VCaP (cell line): ENCODE measurements at regions not wholly inside any gene's neighbourhood (a gene's known extent, or its start where the extent isn't known, plus 50 kb on each side); places are given as distances from the start of the nearest gene placed in this dataset.

ENCODE experiments used
- H3K27ac ChIP-seq: fragments of 450-650 bp; 2 replicates; pipeline ENCODE4 v1.5.1; 2017
- TF ChIP-seq, protein P1 (sequence below): fragments of 450-650 bp; conservative IDR thresholded peaks from 2 replicates; pipeline ENCODE4 v1.5.1; 2017; ENCODE audit warnings: mild to moderate bottlenecking, moderate library complexity

- TF ChIP-seq, protein P1, sequence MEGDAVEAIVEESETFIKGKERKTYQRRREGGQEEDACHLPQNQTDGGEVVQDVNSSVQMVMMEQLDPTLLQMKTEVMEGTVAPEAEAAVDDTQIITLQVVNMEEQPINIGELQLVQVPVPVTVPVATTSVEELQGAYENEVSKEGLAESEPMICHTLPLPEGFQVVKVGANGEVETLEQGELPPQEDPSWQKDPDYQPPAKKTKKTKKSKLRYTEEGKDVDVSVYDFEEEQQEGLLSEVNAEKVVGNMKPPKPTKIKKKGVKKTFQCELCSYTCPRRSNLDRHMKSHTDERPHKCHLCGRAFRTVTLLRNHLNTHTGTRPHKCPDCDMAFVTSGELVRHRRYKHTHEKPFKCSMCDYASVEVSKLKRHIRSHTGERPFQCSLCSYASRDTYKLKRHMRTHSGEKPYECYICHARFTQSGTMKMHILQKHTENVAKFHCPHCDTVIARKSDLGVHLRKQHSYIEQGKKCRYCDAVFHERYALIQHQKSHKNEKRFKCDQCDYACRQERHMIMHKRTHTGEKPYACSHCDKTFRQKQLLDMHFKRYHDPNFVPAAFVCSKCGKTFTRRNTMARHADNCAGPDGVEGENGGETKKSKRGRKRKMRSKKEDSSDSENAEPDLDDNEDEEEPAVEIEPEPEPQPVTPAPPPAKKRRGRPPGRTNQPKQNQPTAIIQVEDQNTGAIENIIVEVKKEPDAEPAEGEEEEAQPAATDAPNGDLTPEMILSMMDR, result no peak
Observed at GRCh38 chr14:94857950-94858349, 88.0 kb upstream of the GSC start.

GRCh38 chr14:94853920-94854319 lies 84.0 kb upstream of the GSC start:
- TF ChIP-seq, protein P1, result no peak
- no peak overlapping the region for H3K27ac ChIP-seq

More at GRCh38 chr14:94857950-94858349, 88.0 kb upstream of the GSC start:
- peak overlapping the region; percentile 64 for H3K27ac ChIP-seq

DNA sequence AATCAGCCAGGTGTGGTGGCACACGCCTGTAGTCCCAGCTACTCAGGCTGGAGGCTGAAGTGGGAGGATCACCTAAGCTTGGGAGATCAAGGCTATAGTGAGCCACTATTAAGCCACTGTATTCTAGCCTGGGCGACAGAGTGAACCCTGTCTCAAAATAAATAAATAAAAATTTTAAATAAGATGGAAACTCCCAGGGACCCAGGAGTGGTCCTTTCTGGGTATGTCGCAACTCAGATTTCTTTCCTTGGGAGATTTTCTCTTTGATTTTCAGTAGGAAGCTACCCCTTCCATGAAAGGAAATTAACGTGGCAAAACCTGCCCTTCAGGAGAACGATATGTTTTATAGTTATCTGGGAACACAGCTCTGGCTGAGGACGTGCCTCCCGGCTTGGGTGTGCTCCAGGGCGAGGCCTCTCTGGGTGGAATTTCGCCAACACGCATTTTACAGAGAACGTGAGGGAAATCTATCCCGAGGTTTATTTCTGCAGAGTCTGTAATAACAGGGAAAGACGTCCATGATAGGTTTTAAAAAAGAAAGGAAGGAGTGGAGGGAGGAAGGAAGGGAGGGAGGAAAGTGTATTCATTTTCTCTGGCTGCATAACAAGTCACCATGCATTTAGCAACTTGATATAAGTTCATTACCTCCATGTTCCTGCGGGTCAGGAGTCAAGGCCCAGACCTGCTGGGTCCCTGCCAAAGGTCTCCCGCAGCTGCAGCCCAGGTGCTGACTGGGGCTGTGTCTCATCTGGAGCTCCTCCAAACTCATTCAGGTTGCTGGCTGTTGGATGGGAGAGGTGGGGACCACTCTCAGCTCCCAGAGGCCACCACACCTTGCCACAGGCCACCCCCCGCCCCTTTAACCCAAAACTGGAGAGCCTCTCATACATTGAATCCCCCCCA lies 80.6 kb upstream of the GSC start:
- TF ChIP-seq, protein P1, result no peak
- peak overlapping the region; percentile 85 for H3K27ac ChIP-seq

GRCh38 chr14:94844593-94845152 lies 74.8 kb upstream of the GSC start:
- TF ChIP-seq, protein P1, result no peak
- H3K27ac ChIP-seq, result no peak overlapping the region

- H3K27ac ChIP-seq, result no peak overlapping the region
Observed at GRCh38 chr14:94840467-94840866, 70.6 kb upstream of the GSC start.

GRCh38 chr14:94839348-94839747 lies 69.4 kb upstream of the GSC start:
- TF ChIP-seq, protein P1, result no peak
- H3K27ac ChIP-seq, result no peak overlapping the region

More at GRCh38 chr14:94840467-94840866, 70.6 kb upstream of the GSC start:
- TF ChIP-seq, protein P1, result no peak

GRCh38 chr14:94836849-94837248 lies 66.9 kb upstream of the GSC start:
- no peak overlapping the region for H3K27ac ChIP-seq
- TF ChIP-seq, protein P1, result no peak
